GM18520 (cell line): ENCODE measurements at regions not wholly inside any gene's neighbourhood (a gene's known extent, or its start where the extent isn't known, plus 50 kb on each side); places are given as distances from the start of the nearest gene placed in this dataset.
A peak's percentile ranks its signal among the peaks of the same experiment; 100 is the strongest.
"Not testable (repeated sequence)": the region's sequence is repeated elsewhere in the genome, so short reads cannot be mapped to it uniquely, and the experiment has no call there.

ENCODE experiments used
- ATAC-seq: cut with Tn5 transposase; IDR thresholded peaks from one replicate; pipeline ENCODE4 v1.9.1; 2021; ENCODE audit not compliant: unreplicated experiment

DNA sequence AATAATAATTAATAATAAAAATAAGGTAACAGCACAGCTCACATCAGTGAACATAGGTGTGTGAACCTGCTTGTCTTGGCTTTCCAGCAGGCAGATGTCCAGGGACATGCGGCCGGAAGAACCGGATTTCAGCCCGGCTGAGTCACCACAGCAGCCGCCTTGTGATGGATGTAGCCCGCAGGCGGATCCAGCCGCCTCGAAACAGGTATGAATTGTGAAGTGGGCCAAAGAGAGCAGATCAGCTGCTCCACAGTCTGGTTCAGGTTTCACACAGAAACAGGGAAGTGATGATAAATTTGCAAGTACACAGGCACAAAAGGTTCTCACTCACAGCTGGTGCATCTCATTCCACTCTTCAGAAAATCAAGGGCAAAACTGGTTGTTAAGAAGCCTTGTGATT is 55.1 kb downstream of the ID4 start:
- ATAC-seq = no peak

- ATAC-seq = no peak
These were observed 58.9 kb downstream of the ID4 start for GRCh38 chr6:19895866-19896692.

GRCh38 chr6:19896693-19897010 is 59.5 kb downstream of the ID4 start:
- ATAC-seq = no peak

DNA sequence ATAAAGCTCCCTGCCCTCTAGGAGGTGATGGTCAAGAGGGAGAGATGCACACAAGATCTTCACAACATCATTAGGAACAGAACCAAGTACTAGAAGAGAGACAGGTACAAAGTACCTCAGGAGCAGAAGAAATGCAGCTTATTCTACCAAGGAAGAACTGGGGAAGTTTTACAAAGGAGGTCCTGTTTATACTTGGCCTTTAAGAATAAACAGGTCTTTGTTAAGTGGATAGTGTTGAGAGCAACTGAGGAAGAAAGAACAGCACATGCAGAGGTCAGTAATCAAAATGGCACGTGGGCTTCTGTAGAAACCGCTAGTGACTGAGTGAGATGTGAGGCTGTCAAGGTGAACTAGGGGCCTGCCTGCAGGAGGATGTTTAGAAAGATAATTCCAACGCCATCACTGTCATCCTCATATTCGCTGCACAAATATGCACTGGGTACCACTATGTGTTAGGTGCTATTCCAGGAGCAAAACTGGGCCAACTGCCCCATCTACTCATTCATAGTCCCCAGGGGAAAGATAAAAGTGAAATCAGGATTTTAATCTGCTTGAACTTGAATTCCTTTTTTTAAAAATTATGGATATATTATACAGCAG is 61.1 kb downstream of the ID4 start:
- ATAC-seq = no peak

- ATAC-seq = no peak
These were observed 65.0 kb downstream of the ID4 start for GRCh38 chr6:19902201-19902600.

- ATAC-seq = not testable (repeated sequence)
These were observed 67.2 kb downstream of the ID4 start for GRCh38 chr6:19904408-19904807.

GRCh38 chr6:19905584-19905983 is 68.4 kb downstream of the ID4 start:
- peak; percentile 61 for ATAC-seq

GRCh38 chr6:19906171-19906570 is 69.0 kb downstream of the ID4 start:
- no peak for ATAC-seq

GRCh38 chr6:19911223-19911622 is 74.1 kb downstream of the ID4 start:
- no peak for ATAC-seq

DNA sequence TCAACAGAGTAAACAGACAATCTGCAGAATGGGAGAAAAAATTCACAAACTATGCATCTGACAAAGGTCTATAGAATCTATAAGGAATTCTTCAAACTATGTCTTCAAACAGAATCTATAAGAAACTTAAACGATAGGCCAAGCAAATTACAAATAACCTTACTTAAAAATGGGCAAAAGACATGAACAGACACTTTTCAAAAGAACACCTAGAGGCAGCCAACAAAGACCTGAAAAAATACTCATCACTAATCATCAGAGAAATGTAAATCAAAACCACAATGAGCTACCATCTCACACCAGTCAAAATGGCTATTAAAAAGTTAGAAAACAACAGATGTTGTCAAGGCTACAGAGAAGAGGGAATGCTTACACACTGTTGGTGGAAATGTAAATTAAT is 81.3 kb downstream of the ID4 start:
- ATAC-seq = no peak

GRCh38 chr6:19921786-19922185 is 84.6 kb downstream of the ID4 start:
- no peak for ATAC-seq

DNA sequence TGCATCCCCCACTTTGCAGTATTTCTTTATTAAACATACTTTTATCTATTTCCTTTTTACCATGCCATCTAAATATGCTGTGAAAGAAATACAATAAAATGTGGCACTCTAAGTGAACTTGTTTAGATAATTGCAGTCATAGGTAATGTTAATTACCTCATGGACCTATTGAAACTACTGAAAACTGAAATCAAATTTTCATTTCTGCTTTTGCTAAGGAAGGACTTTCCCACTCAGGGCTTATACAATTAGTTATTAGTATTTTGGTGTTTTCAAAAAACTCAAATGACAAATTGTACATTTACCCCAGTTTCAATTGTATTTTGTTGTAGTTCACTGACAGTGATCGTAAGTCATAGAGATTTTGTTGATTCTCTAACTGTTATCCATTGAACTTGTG is 88.4 kb downstream of the ID4 start:
- no peak for ATAC-seq

GRCh38 chr6:19928461-19928860 is 91.3 kb downstream of the ID4 start:
- no peak for ATAC-seq

- no peak for ATAC-seq
These were observed 92.1 kb downstream of the ID4 start for GRCh38 chr6:19929312-19929711.

DNA sequence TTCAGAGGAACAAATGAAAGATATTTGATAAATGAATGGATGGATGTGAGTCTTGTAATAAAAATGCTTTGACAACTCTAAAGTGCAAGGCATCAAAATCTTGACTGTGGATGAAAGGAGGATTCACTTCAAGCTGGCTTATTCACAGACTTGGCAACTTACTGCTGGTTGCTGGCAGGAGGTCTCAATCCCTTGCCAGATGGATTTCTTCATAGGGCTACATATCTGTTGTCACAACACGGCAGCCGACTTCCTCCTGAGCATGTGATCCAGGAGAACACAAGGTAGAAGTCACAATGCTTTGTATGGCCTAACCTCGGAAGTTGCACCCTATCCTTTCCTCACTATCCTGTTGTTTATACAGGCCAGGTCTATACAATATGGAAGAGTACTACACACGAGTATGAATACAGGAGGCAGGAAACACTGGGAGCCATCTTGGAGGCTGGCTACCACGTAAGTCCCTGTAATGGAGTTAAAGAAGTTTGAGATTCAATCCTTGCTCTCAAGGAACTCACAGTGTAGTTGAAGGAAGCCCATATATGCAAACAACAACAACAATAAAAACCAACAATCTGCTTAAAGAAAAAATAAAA is 97.9 kb downstream of the ID4 start:
- ATAC-seq = no peak

- not testable (repeated sequence) for ATAC-seq
These were observed 102.2 kb downstream of the ID4 start for GRCh38 chr6:19939321-19939720.

GRCh38 chr6:19939926-19940325 is 102.8 kb downstream of the ID4 start:
- ATAC-seq = not testable (repeated sequence)

- ATAC-seq = no peak
These were observed 105.9 kb downstream of the ID4 start for GRCh38 chr6:19943042-19943441.

GRCh38 chr6:19945843-19946358 is 108.7 kb downstream of the ID4 start:
- no peak for ATAC-seq

GRCh38 chr6:19949155-19949554 is 112.0 kb downstream of the ID4 start:
- no peak for ATAC-seq

- ATAC-seq = no peak
These were observed 126.9 kb downstream of the ID4 start for GRCh38 chr6:19964115-19964514.

DNA sequence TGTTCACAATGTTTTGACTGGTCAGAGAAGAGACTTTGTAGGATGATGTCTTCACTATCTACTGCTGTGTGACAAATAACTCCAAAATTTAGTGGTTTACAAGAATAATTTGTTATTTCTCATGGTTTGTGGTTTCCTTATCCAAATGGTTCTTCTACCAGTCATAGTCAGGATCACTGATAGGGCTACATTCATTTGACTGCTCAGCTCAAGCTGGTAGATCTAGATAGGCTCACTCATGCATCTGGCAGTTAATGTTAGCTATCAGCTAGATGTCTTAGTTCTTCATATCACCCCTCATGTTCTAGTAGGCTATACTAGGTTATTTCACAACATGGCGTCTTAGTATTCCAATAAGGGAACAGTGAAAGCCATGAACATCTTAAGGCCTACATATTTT is 131.0 kb downstream of the ID4 start:
- no peak for ATAC-seq
